ENCODE measurements at regions not wholly inside any gene's neighbourhood (a gene's known extent, or its start where the extent isn't known, plus 50 kb on each side); places are given as distances from the start of the nearest gene placed in this dataset.

DNA sequence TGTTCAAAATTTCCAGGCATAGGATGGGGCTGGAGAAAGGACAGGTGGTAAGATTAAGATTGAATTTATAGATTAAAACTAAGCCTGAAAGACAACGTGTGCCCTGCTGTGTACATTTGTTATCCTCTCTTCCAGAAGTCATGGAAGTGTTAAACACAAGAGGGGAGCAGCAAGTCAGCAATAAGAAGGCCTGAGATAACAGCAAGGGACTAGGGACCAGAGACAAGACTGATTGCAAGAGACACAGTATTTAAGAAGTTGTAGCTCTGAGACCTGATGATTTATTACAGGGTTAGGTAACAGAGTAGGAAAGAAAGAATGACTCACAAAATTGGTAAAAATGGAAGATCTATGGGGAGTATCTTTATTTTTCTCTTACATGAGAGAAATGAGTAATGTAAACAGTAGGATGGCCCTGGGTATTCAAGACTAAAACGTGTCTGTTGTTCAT, 55.7 kb upstream of the COL1A2 start (continued):
- TF ChIP-seq POU5F1 (IDR thresholded peaks at IDR 0.05; ENCODE audit: borderline replicate concordance, low read depth, low read length, partially characterized antibody) (no peak), ILK (tag; IDR thresholded peaks at IDR 0.05; ENCODE audit: borderline replicate concordance, low read depth) (no peak), STAT5B (CRISPR knock-in tag; IDR thresholded peaks at IDR 0.05) (no peak), ZNF253 (CRISPR knock-in tag; conservative IDR thresholded peaks at IDR 0.05) (no peak), NFIX (CRISPR knock-in tag; IDR thresholded peaks at IDR 0.05; ENCODE audit: low read depth) (no peak), ARID1B (IDR thresholded peaks at IDR 0.05) (peak; percentile 86), ZNF134 (CRISPR knock-in tag; conservative IDR thresholded peaks at IDR 0.05) (no peak), NR2C2 (CRISPR knock-in tag; IDR thresholded peaks at IDR 0.05) (no peak), NR2C2 (tag; IDR thresholded peaks at IDR 0.05) (no peak), ETV1 (tag; conservative IDR thresholded peaks at IDR 0.05; ENCODE audit: low read depth) (no peak), FOXK2 (conservative IDR thresholded peaks at IDR 0.05 in 1 of 2, IDR thresholded peaks at IDR 0.05 in 1 of 2; ENCODE audit: low read depth in 2 of 2) (0 out of 4 replicates have a peak, but pooled peaks have one; percentile 23 to 34), SETDB1 (IDR thresholded peaks at IDR 0.05; ENCODE audit: low read length) (no peak), ZNF445 (CRISPR knock-in tag; IDR thresholded peaks at IDR 0.05; ENCODE audit: low read depth) (no peak), ZNF274 (IDR thresholded peaks at IDR 0.05; ENCODE audit: borderline replicate concordance, low read depth, low read length) (no peak), XRCC4 (IDR thresholded peaks at IDR 0.05; ENCODE audit: extremely low read depth, insufficient read depth, insufficient read length) (no peak)
- TF ChIP-seq, protein P1, sequence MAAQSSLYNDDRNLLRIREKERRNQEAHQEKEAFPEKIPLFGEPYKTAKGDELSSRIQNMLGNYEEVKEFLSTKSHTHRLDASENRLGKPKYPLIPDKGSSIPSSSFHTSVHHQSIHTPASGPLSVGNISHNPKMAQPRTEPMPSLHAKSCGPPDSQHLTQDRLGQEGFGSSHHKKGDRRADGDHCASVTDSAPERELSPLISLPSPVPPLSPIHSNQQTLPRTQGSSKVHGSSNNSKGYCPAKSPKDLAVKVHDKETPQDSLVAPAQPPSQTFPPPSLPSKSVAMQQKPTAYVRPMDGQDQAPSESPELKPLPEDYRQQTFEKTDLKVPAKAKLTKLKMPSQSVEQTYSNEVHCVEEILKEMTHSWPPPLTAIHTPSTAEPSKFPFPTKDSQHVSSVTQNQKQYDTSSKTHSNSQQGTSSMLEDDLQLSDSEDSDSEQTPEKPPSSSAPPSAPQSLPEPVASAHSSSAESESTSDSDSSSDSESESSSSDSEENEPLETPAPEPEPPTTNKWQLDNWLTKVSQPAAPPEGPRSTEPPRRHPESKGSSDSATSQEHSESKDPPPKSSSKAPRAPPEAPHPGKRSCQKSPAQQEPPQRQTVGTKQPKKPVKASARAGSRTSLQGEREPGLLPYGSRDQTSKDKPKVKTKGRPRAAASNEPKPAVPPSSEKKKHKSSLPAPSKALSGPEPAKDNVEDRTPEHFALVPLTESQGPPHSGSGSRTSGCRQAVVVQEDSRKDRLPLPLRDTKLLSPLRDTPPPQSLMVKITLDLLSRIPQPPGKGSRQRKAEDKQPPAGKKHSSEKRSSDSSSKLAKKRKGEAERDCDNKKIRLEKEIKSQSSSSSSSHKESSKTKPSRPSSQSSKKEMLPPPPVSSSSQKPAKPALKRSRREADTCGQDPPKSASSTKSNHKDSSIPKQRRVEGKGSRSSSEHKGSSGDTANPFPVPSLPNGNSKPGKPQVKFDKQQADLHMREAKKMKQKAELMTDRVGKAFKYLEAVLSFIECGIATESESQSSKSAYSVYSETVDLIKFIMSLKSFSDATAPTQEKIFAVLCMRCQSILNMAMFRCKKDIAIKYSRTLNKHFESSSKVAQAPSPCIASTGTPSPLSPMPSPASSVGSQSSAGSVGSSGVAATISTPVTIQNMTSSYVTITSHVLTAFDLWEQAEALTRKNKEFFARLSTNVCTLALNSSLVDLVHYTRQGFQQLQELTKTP (IDR thresholded peaks at IDR 0.05; ENCODE audit: low read depth in 1 of 2, partially characterized antibody in 2 of 2), result no peak
- TF ChIP-seq, protein P2, sequence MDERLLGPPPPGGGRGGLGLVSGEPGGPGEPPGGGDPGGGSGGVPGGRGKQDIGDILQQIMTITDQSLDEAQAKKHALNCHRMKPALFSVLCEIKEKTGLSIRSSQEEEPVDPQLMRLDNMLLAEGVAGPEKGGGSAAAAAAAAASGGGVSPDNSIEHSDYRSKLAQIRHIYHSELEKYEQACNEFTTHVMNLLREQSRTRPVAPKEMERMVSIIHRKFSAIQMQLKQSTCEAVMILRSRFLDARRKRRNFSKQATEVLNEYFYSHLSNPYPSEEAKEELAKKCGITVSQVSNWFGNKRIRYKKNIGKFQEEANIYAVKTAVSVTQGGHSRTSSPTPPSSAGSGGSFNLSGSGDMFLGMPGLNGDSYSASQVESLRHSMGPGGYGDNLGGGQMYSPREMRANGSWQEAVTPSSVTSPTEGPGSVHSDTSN (CRISPR knock-in tag; IDR thresholded peaks at IDR 0.05; ENCODE audit: low read depth), result no peak
- TF ChIP-seq, protein P2 (tag; conservative IDR thresholded peaks at IDR 0.05; ENCODE audit: low read depth), result peak; percentile 91
- TF ChIP-seq, protein P3, sequence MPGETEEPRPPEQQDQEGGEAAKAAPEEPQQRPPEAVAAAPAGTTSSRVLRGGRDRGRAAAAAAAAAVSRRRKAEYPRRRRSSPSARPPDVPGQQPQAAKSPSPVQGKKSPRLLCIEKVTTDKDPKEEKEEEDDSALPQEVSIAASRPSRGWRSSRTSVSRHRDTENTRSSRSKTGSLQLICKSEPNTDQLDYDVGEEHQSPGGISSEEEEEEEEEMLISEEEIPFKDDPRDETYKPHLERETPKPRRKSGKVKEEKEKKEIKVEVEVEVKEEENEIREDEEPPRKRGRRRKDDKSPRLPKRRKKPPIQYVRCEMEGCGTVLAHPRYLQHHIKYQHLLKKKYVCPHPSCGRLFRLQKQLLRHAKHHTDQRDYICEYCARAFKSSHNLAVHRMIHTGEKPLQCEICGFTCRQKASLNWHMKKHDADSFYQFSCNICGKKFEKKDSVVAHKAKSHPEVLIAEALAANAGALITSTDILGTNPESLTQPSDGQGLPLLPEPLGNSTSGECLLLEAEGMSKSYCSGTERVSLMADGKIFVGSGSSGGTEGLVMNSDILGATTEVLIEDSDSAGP (CRISPR knock-in tag; IDR thresholded peaks at IDR 0.05), result no peak
